Suprapubic skin (tissue), 4 donors: ENCODE measurements at regions not wholly inside any gene's neighbourhood (a gene's known extent, or its start where the extent isn't known, plus 50 kb on each side); places are given as distances from the start of the nearest gene placed in this dataset.
"Not testable (repeated sequence)": the region's sequence is repeated elsewhere in the genome, so short reads cannot be mapped to it uniquely, and the experiment has no call there.

ENCODE experiments used
- DNase-seq, 2 donors: peaks; one replicate each; pipeline ENCODE4 v3.0.0-alpha.2; 2019; ENCODE audit warnings: low spot score in 2 of 2
- H3K27ac ChIP-seq: fragments of 200-600 bp; sonication (generic); one replicate; pipeline ENCODE4 v1.5.1; 2019
- H3K27me3 ChIP-seq: fragments of 200-600 bp; sonication (generic); one replicate; pipeline ENCODE4 v1.5.1; 2019
- H3K36me3 ChIP-seq: fragments of 200-600 bp; sonication (generic); one replicate; pipeline ENCODE4 v1.5.1; 2019
- H3K4me1 ChIP-seq: fragments of 200-600 bp; sonication (generic); one replicate; pipeline ENCODE4 v1.5.1; 2019
- H3K4me3 ChIP-seq: fragments of 200-600 bp; sonication (generic); one replicate; pipeline ENCODE4 v1.5.1; 2019; ENCODE audit warnings: mild to moderate bottlenecking
- H3K9me3 ChIP-seq: fragments of 200-600 bp; sonication (generic); one replicate; pipeline ENCODE4 v1.5.1; 2019
- EP300 ChIP-seq: sonication (generic); formaldehyde crosslinking; IDR thresholded peaks from one replicate; pipeline ENCODE4 v1.6.1; 2017; ENCODE audit warnings: antibody characterized with exemption
- POLR2A ChIP-seq, 2 donors: fragments of 450-650 bp; IDR thresholded peaks; one replicate each; pipeline ENCODE4 v1.6.1; 2017; ENCODE audit warnings: antibody characterized with exemption in 2 of 2, mild to moderate bottlenecking in 2 of 2, moderate library complexity in 2 of 2
- POLR2AphosphoS5 ChIP-seq, 3 donors: sonication (generic); formaldehyde crosslinking; IDR thresholded peaks; one replicate each; pipeline ENCODE4 v1.6.1; 2017; ENCODE audit warnings: antibody characterized with exemption in 3 of 3
- WGBS: methylation state at CpG from one replicate; pipeline ENCODE4 v1.1.5; 2018; 5-methylcytosine and 5-hydroxymethylcytosine counted together
- TF ChIP-seq, protein P1 (sequence below), 2 donors: fragments of 200-600 bp in 1 of 2; fragments of 450-650 bp in 1 of 2; sonication (generic) in 1 of 2; IDR thresholded peaks; one replicate each; pipeline ENCODE4 v1.5.1; 2016 to 2019; ENCODE audit warnings: antibody characterized with exemption in 2 of 2, mild to moderate bottlenecking in 1 of 2, moderate library complexity in 1 of 2

DNA sequence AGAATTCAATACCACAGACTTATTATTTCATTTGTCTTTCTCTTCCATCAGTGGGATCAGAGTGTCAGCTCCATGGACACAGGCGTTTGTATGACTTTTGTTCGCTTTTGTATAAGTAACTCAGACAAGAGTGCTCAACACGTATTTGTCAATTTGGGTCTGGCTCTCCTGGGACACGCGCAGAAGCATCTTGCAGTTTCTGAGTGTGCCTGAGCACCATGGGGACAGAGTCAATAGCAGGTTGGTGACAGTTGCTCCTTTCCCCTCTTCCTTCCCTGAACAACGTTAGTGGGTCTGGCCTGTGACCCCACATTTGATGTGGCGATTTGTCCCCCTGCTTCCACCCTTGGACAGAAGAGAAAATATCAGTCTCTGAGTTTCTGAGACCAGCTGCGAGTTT lies 120.4 kb upstream of the SDK1 start:
- no peaks in the 10 kb centered on the region for H3K9me3 ChIP-seq
- no peak for DNase-seq
- TF ChIP-seq POLR2A (IDR thresholded peaks at IDR 0.05): no peak
- TF ChIP-seq, protein P1, sequence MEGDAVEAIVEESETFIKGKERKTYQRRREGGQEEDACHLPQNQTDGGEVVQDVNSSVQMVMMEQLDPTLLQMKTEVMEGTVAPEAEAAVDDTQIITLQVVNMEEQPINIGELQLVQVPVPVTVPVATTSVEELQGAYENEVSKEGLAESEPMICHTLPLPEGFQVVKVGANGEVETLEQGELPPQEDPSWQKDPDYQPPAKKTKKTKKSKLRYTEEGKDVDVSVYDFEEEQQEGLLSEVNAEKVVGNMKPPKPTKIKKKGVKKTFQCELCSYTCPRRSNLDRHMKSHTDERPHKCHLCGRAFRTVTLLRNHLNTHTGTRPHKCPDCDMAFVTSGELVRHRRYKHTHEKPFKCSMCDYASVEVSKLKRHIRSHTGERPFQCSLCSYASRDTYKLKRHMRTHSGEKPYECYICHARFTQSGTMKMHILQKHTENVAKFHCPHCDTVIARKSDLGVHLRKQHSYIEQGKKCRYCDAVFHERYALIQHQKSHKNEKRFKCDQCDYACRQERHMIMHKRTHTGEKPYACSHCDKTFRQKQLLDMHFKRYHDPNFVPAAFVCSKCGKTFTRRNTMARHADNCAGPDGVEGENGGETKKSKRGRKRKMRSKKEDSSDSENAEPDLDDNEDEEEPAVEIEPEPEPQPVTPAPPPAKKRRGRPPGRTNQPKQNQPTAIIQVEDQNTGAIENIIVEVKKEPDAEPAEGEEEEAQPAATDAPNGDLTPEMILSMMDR (IDR thresholded peaks at IDR 0.05): no peak
- H3K4me1 ChIP-seq: no peaks in the 10 kb centered on the region
- H3K27ac ChIP-seq: no peak overlapping the region
- H3K4me3 ChIP-seq: no peak overlapping the region
- peaks cover 8% of the 10 kb centered on the region for H3K27me3 ChIP-seq
- WGBS: 78% methylated on average over 8 of the region's 8 CpGs
- H3K36me3 ChIP-seq: no peaks in the 10 kb centered on the region

DNA sequence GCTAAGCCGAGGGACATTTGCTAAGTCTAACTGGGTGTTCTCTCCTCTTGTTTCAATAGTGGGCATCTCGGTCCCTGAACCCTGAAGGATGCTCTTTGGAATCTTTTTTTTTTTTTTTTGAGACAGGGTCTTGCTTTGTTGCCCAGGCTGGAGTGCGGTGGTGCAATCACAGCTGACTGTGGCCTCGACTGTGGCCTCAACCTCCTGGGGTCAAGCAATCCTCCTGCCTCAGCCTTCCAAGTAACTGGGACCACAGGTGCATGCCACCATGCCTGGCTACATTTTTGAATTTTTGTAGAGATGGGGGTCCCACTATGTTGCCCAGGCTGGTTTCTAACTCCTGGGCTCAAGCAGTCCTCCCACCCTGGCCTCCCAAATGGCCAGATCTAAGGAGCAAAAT lies 119.0 kb upstream of the SDK1 start:
- H3K36me3 ChIP-seq: not testable (repeated sequence)
- WGBS: 69% methylated on average over 4 of the region's 4 CpGs

DNA sequence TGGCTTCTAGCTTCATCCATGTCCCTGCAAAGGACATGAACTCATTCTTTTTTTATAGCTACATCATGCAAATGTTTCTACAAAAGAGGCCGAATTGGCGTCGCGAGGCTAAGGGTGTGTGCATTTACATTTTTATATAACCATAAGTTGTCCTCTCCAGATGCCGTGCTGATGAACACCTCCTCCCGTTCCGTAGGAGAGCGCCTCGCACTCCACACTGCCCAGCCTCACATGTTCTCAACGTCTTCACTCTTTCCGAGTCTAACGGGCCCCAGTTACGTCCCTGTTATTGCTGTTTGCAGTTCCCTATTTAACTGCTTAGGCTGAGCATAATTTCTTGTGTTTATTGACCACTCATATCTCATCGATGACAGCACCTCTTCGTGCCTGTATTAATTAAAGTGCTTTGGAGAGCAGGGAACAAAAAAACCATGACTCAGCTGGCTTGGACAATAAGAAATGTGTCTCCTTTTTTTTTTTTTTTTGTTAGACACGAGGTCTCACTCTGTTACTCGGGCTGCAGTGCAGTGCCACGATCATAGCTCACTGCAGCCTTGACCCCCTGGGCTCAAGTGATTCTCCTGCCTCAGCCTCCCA lies 113.5 kb upstream of the SDK1 start:
- TF ChIP-seq, protein P1 (IDR thresholded peaks at IDR 0.05): no peak
- no peak for TF ChIP-seq EP300
- no peak for TF ChIP-seq POLR2A (IDR thresholded peaks at IDR 0.05)
- no peak for TF ChIP-seq POLR2AphosphoS5 (IDR thresholded peaks at IDR 0.05)
- H3K9me3 ChIP-seq: no peaks in the 10 kb centered on the region
- H3K4me3 ChIP-seq: no peak overlapping the region
- H3K36me3 ChIP-seq: no peaks in the 10 kb centered on the region
- 72% methylated on average over 18 of the region's 18 CpGs for WGBS
- H3K27ac ChIP-seq: no peak overlapping the region
- H3K4me1 ChIP-seq: no peaks in the 10 kb centered on the region
- H3K27me3 ChIP-seq: peaks cover 4% of the 10 kb centered on the region
- no peak for DNase-seq

More for the DNA sequence above, 119.0 kb upstream of the SDK1 start:
- H3K27me3 ChIP-seq, H3K4me1 ChIP-seq, H3K27ac ChIP-seq, H3K4me3 ChIP-seq, DNase-seq, H3K9me3 ChIP-seq: not testable (repeated sequence)

DNA sequence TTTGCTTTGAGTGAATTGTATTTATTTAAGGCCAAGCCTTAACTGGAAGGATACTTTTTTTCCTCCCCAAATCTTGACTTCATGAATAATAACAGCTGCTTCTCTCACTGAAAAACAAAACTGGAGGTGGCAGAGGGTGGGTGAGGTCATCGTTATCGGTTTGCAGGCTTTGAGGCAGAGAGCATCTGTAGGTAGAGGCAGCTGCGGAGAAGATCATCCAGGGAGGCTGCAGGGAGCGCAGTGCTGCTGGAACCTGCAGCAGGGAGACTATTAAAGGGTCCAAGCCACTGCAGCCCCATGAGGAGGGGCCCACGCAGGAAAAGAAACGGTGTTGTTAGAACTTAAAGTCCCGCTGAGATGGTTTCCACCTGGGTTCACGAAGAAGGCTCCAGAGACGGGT lies 112.1 kb upstream of the SDK1 start:
- TF ChIP-seq POLR2A (IDR thresholded peaks at IDR 0.05) (no peak), POLR2AphosphoS5 (IDR thresholded peaks at IDR 0.05) (no peak), EP300 (no peak)
- TF ChIP-seq, protein P1 (IDR thresholded peaks at IDR 0.05): no peak
- Histone ChIP-seq H3K27me3 (no peaks in the 10 kb centered on the region), H3K9me3 (no peaks in the 10 kb centered on the region), H3K4me3 (no peak overlapping the region), H3K27ac (no peak overlapping the region), H3K36me3 (no peaks in the 10 kb centered on the region), H3K4me1 (no peaks in the 10 kb centered on the region)
- 84% methylated on average over 9 of the region's 9 CpGs for WGBS
- no peak for DNase-seq

DNA sequence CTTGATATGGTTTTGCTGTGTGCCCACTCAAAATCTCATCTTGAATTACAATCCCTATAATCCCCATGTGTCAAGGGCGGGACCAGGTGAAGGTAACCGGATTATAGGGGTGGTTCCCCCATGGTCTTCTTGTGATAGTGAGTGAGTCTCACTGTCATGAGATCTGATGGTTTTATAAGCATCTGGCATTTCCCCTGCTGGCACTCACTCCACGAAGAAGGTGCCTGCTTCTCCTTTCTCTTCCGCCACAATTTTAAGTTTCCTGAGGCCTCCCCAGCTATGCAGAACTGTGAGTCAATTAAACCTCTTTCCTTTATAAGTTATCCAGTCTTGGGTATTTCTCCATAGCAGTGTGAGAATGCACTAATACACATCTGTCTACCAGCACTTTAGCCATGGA lies 109.5 kb upstream of the SDK1 start:
- Histone ChIP-seq H3K9me3 (no peaks in the 10 kb centered on the region), H3K4me1 (no peaks in the 10 kb centered on the region), H3K4me3 (no peak overlapping the region), H3K27me3 (no peaks in the 10 kb centered on the region), H3K36me3 (no peaks in the 10 kb centered on the region), H3K27ac (no peak overlapping the region)
- DNase-seq: no peak
- 57% methylated on average over 4 of the region's 4 CpGs for WGBS
- TF ChIP-seq POLR2AphosphoS5 (IDR thresholded peaks at IDR 0.05) (no peak), EP300 (no peak), POLR2A (IDR thresholded peaks at IDR 0.05) (no peak)
- TF ChIP-seq, protein P1 (IDR thresholded peaks at IDR 0.05): no peak

DNA sequence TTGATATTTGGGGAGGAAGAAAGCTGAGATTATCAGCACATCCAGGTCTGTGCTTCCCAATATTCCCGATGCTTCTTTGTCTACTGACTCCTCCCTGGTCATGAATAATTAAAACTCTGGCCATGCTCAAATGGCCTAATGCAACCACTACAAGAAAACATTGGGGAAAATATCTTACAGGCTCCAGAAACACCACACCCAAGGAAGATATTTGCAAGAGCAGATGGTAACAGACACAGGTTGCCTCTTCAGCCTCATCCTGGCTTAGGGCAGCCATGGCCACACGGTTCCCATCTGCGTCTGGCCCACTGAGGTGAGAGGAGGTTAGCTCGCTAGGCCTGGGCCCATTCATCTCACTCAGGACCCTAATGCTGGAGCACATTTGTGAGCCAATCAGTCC lies 108.4 kb upstream of the SDK1 start:
- Histone ChIP-seq H3K27ac (no peak overlapping the region), H3K9me3 (no peaks in the 10 kb centered on the region), H3K36me3 (no peaks in the 10 kb centered on the region), H3K27me3 (peaks cover 4% of the 10 kb centered on the region), H3K4me1 (no peaks in the 10 kb centered on the region), H3K4me3 (no peak overlapping the region)
- TF ChIP-seq, protein P1 (IDR thresholded peaks at IDR 0.05): no peak
- no peak for TF ChIP-seq EP300
- no peak for TF ChIP-seq POLR2A (IDR thresholded peaks at IDR 0.05)
- no peak for TF ChIP-seq POLR2AphosphoS5 (IDR thresholded peaks at IDR 0.05)
- WGBS: 76% methylated on average over 4 of the region's 4 CpGs
- DNase-seq: no peak
